BE2C (cell line): ENCODE measurements at regions not wholly inside any gene's neighbourhood (a gene's known extent, or its start where the extent isn't known, plus 50 kb on each side); places are given as distances from the start of the nearest gene placed in this dataset.

Experiments
- DNase-seq: peaks from one replicate; pipeline ENCODE4 v3.0.0-alpha.2; 2020
- H3K27me3 ChIP-seq: fragments of 250-450 bp; sonication (Bioruptor Pico); 2 replicates; pipeline ENCODE4 v1.5.1; 2020; ENCODE audit warnings: mild to moderate bottlenecking
- H3K36me3 ChIP-seq: fragments of 250-450 bp; sonication (Bioruptor Pico); 2 replicates; pipeline ENCODE4 v1.5.1; 2020; ENCODE audit warnings: mild to moderate bottlenecking
- H3K4me1 ChIP-seq: fragments of 250-450 bp; sonication (Bioruptor Pico); 2 replicates; pipeline ENCODE4 v1.5.1; 2020
- H3K4me3 ChIP-seq: 2 replicates; pipeline ENCODE4 v1.5.1; 2011; ENCODE audit warnings: low read depth, low read length
- H3K9me3 ChIP-seq: fragments of 250-450 bp; sonication (Bioruptor Pico); 2 replicates; pipeline ENCODE4 v1.5.1; 2020
- TF ChIP-seq, protein P1 (sequence below): IDR thresholded peaks from 2 replicates; pipeline ENCODE4 v1.5.1; 2012; ENCODE audit warnings: mild to moderate bottlenecking, low read depth, low read length

DNA sequence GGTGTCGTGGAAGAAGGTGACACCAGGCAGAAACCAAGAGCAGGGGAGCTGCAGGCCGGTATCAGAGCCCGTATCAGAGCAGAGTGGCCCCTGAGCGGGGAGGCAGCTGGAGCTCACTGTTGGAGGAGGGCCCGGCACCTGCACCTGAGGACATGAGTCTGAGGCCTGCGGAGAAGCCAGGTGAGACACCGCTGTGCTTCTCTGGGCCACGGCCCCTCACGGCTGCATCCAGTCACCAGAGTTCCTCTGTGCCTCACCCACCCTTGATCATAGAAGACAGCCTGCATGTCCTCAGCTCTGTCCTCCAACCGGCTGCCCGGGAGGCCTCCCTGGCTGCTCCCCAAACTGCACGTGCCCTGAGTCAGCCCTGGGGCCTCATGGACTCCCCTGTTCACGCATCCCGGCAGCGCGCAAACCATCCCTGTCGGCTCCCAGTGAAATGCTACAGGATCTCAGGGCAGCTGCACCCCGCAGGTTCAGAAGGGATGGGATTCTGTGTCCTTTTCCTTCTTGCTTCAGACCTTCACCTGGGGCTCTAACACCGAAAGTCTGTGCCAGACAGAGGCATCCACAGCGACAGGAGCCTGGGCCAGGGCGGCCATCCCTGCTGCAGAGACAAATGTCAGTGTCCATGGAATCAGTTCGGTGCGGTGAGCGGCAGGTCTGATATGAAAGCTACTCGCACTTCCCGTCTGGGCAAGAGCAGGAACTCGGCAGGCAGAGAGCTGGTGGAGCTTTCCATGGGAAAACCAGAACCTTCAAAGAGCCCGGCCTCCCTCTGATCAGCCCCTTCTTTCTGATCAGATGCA lies 111.9 kb upstream of the FAM20C start:
- no peak for DNase-seq
- no peaks in the 10 kb centered on the region for H3K27me3 ChIP-seq
- TF ChIP-seq, protein P1, sequence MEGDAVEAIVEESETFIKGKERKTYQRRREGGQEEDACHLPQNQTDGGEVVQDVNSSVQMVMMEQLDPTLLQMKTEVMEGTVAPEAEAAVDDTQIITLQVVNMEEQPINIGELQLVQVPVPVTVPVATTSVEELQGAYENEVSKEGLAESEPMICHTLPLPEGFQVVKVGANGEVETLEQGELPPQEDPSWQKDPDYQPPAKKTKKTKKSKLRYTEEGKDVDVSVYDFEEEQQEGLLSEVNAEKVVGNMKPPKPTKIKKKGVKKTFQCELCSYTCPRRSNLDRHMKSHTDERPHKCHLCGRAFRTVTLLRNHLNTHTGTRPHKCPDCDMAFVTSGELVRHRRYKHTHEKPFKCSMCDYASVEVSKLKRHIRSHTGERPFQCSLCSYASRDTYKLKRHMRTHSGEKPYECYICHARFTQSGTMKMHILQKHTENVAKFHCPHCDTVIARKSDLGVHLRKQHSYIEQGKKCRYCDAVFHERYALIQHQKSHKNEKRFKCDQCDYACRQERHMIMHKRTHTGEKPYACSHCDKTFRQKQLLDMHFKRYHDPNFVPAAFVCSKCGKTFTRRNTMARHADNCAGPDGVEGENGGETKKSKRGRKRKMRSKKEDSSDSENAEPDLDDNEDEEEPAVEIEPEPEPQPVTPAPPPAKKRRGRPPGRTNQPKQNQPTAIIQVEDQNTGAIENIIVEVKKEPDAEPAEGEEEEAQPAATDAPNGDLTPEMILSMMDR: no peak
- no peaks in the 10 kb centered on the region for H3K9me3 ChIP-seq
- no peak overlapping the region for H3K4me3 ChIP-seq
- no peaks in the 10 kb centered on the region for H3K4me1 ChIP-seq
- no peaks in the 10 kb centered on the region for H3K36me3 ChIP-seq

- DNase-seq: no peak
- Histone ChIP-seq H3K9me3 (no peaks in the 10 kb centered on the region), H3K4me1 (no peaks in the 10 kb centered on the region), H3K4me3 (no peak overlapping the region), H3K27me3 (no peaks in the 10 kb centered on the region), H3K36me3 (no peaks in the 10 kb centered on the region)
- TF ChIP-seq, protein P1: no peak
Observed at GRCh38 chr7:81068-81925, 111.1 kb upstream of the FAM20C start.

- H3K36me3 ChIP-seq: no peaks in the 10 kb centered on the region
- no peak for DNase-seq
- H3K4me1 ChIP-seq: no peaks in the 10 kb centered on the region
- TF ChIP-seq, protein P1: no peak
- H3K4me3 ChIP-seq: no peak overlapping the region
- no peaks in the 10 kb centered on the region for H3K9me3 ChIP-seq
- no peaks in the 10 kb centered on the region for H3K27me3 ChIP-seq
Observed at GRCh38 chr7:81926-82756, 110.2 kb upstream of the FAM20C start.

- H3K4me3 ChIP-seq: no peak overlapping the region
- no peaks in the 10 kb centered on the region for H3K9me3 ChIP-seq
- TF ChIP-seq, protein P1: no peak
- no peaks in the 10 kb centered on the region for H3K4me1 ChIP-seq
- H3K36me3 ChIP-seq: no peaks in the 10 kb centered on the region
- H3K27me3 ChIP-seq: no peaks in the 10 kb centered on the region
- DNase-seq: no peak
Observed at GRCh38 chr7:82757-83155, 109.6 kb upstream of the FAM20C start.

DNA sequence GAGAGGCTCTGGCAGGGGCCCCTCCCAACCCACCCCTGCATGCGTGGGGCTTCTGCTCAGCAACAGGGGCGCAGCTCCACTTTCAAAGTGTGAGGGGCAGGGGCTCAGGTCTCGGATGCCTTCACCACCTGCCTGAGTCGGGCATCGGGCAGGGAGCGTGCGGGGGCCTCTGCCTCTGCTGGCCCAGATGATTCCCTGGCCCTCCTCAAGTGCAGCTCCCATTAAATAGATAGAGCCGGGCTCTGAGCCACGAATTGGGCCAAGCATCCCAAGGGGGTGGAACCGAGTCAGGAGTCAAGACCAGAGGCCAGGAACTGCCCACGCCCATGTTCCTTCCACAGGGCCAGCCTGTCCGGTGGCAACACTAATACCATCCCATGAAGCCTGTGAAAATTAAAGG lies 108.9 kb upstream of the FAM20C start:
- no peak for DNase-seq
- Histone ChIP-seq H3K36me3 (no peaks in the 10 kb centered on the region), H3K27me3 (no peaks in the 10 kb centered on the region), H3K4me3 (no peak overlapping the region), H3K4me1 (no peaks in the 10 kb centered on the region), H3K9me3 (no peaks in the 10 kb centered on the region)
- TF ChIP-seq, protein P1: no peak
